ENCODE measurements at regions not wholly inside any gene's neighbourhood (a gene's known extent, or its start where the extent isn't known, plus 50 kb on each side); places are given as distances from the start of the nearest gene placed in this dataset.

GRCh38 chr4:81375745-81376144 lies 96.0 kb downstream of the RASGEF1B start:
- H3K4me3 ChIP-seq (ENCODE audit: insufficient read length, low read depth) = no peak overlapping the region
- no peaks in the 10 kb centered on the region for H3K9me3 ChIP-seq (ENCODE audit: insufficient read depth, low read length)
- TF ChIP-seq ZNF274 (IDR thresholded peaks at IDR 0.05; ENCODE audit: low read depth, low read length) (no peak), YY1 (IDR thresholded peaks at IDR 0.05; ENCODE audit: insufficient read depth, insufficient read length) (no peak)
- no peak for DNase-seq (ENCODE audit: low read depth, low spot score)
- H3K4me1 ChIP-seq (ENCODE audit: insufficient read depth, insufficient read length) = no peaks in the 10 kb centered on the region
- H3K9ac ChIP-seq (ENCODE audit: insufficient read length, low read depth) = no peak overlapping the region
- H3K36me3 ChIP-seq (ENCODE audit: insufficient read depth, insufficient read length, low read length) = no peaks in the 10 kb centered on the region
- H3K27me3 ChIP-seq (ENCODE audit: insufficient read depth, insufficient read length) = no peaks in the 10 kb centered on the region

GRCh38 chr4:81369886-81370285 lies 101.8 kb downstream of the RASGEF1B start:
- Histone ChIP-seq H3K36me3 (ENCODE audit: insufficient read depth, insufficient read length, low read length) (no peaks in the 10 kb centered on the region), H3K9me3 (ENCODE audit: insufficient read depth, low read length) (no peaks in the 10 kb centered on the region), H3K9ac (ENCODE audit: insufficient read length, low read depth) (no peak overlapping the region), H3K27me3 (ENCODE audit: insufficient read depth, insufficient read length) (no peaks in the 10 kb centered on the region), H3K4me1 (ENCODE audit: insufficient read depth, insufficient read length) (no peaks in the 10 kb centered on the region), H3K4me3 (ENCODE audit: insufficient read length, low read depth) (no peak overlapping the region)
- DNase-seq (ENCODE audit: low read depth, low spot score) = no peak
- TF ChIP-seq YY1 (IDR thresholded peaks at IDR 0.05; ENCODE audit: insufficient read depth, insufficient read length) (no peak), ZNF274 (IDR thresholded peaks at IDR 0.05; ENCODE audit: low read depth, low read length) (no peak), SUZ12 (IDR thresholded peaks at IDR 0.05; ENCODE audit: extremely low read depth, insufficient read depth, insufficient read length) (no peak)

GRCh38 chr4:81366779-81367178 lies 104.9 kb downstream of the RASGEF1B start:
- TF ChIP-seq ZNF274 (IDR thresholded peaks at IDR 0.05; ENCODE audit: low read depth, low read length) (no peak), SUZ12 (IDR thresholded peaks at IDR 0.05; ENCODE audit: extremely low read depth, insufficient read depth, insufficient read length) (no peak), YY1 (IDR thresholded peaks at IDR 0.05; ENCODE audit: insufficient read depth, insufficient read length) (no peak)
- H3K9ac ChIP-seq (ENCODE audit: insufficient read length, low read depth) = no peak overlapping the region
- H3K36me3 ChIP-seq (ENCODE audit: insufficient read depth, insufficient read length, low read length) = no peaks in the 10 kb centered on the region
- no peaks in the 10 kb centered on the region for H3K27me3 ChIP-seq (ENCODE audit: insufficient read depth, insufficient read length)
- DNase-seq (ENCODE audit: low read depth, low spot score) = no peak
- no peak overlapping the region for H3K4me3 ChIP-seq (ENCODE audit: insufficient read length, low read depth)
- H3K9me3 ChIP-seq (ENCODE audit: insufficient read depth, low read length) = no peaks in the 10 kb centered on the region
- H3K4me1 ChIP-seq (ENCODE audit: insufficient read depth, insufficient read length) = no peaks in the 10 kb centered on the region

- DNase-seq (ENCODE audit: low read depth, low spot score) = no peak
- H3K4me3 ChIP-seq (ENCODE audit: insufficient read length, low read depth) = no peak overlapping the region
- no peaks in the 10 kb centered on the region for H3K4me1 ChIP-seq (ENCODE audit: insufficient read depth, insufficient read length)
- no peaks in the 10 kb centered on the region for H3K27me3 ChIP-seq (ENCODE audit: insufficient read depth, insufficient read length)
- no peak overlapping the region for H3K9ac ChIP-seq (ENCODE audit: insufficient read length, low read depth)
- no peaks in the 10 kb centered on the region for H3K9me3 ChIP-seq (ENCODE audit: insufficient read depth, low read length)
- no peaks in the 10 kb centered on the region for H3K36me3 ChIP-seq (ENCODE audit: insufficient read depth, insufficient read length, low read length)
- no peak for TF ChIP-seq ZNF274 (IDR thresholded peaks at IDR 0.05; ENCODE audit: low read depth, low read length)
- TF ChIP-seq SUZ12 (IDR thresholded peaks at IDR 0.05; ENCODE audit: extremely low read depth, insufficient read depth, insufficient read length) = no peak
- no peak for TF ChIP-seq YY1 (IDR thresholded peaks at IDR 0.05; ENCODE audit: insufficient read depth, insufficient read length)
These were observed 111.0 kb downstream of the RASGEF1B start for GRCh38 chr4:81360737-81361136.

- no peak for TF ChIP-seq ZNF274 (IDR thresholded peaks at IDR 0.05; ENCODE audit: low read depth, low read length)
- no peak for TF ChIP-seq YY1 (IDR thresholded peaks at IDR 0.05; ENCODE audit: insufficient read depth, insufficient read length)
- no peak for TF ChIP-seq SUZ12 (IDR thresholded peaks at IDR 0.05; ENCODE audit: extremely low read depth, insufficient read depth, insufficient read length)
- Histone ChIP-seq H3K36me3 (ENCODE audit: insufficient read depth, insufficient read length, low read length) (no peaks in the 10 kb centered on the region), H3K4me3 (ENCODE audit: insufficient read length, low read depth) (no peak overlapping the region), H3K4me1 (ENCODE audit: insufficient read depth, insufficient read length) (no peaks in the 10 kb centered on the region), H3K27me3 (ENCODE audit: insufficient read depth, insufficient read length) (no peaks in the 10 kb centered on the region), H3K9ac (ENCODE audit: insufficient read length, low read depth) (no peak overlapping the region), H3K9me3 (ENCODE audit: insufficient read depth, low read length) (no peaks in the 10 kb centered on the region)
- no peak for DNase-seq (ENCODE audit: low read depth, low spot score)
These were observed 112.5 kb downstream of the RASGEF1B start for GRCh38 chr4:81359207-81359606.

GRCh38 chr4:81358154-81358553 lies 113.6 kb downstream of the RASGEF1B start:
- Histone ChIP-seq H3K4me3 (ENCODE audit: insufficient read length, low read depth) (no peak overlapping the region), H3K36me3 (ENCODE audit: insufficient read depth, insufficient read length, low read length) (no peaks in the 10 kb centered on the region), H3K27me3 (ENCODE audit: insufficient read depth, insufficient read length) (no peaks in the 10 kb centered on the region), H3K4me1 (ENCODE audit: insufficient read depth, insufficient read length) (no peaks in the 10 kb centered on the region), H3K9me3 (ENCODE audit: insufficient read depth, low read length) (no peaks in the 10 kb centered on the region), H3K9ac (ENCODE audit: insufficient read length, low read depth) (no peak overlapping the region)
- no peak for TF ChIP-seq ZNF274 (IDR thresholded peaks at IDR 0.05; ENCODE audit: low read depth, low read length)
- TF ChIP-seq YY1 (IDR thresholded peaks at IDR 0.05; ENCODE audit: insufficient read depth, insufficient read length) = no peak
- TF ChIP-seq SUZ12 (IDR thresholded peaks at IDR 0.05; ENCODE audit: extremely low read depth, insufficient read depth, insufficient read length) = no peak
- no peak for DNase-seq (ENCODE audit: low read depth, low spot score)

GRCh38 chr4:81356621-81357020 lies 115.1 kb downstream of the RASGEF1B start:
- Histone ChIP-seq H3K9me3 (ENCODE audit: insufficient read depth, low read length) (no peaks in the 10 kb centered on the region), H3K4me3 (ENCODE audit: insufficient read length, low read depth) (no peak overlapping the region), H3K9ac (ENCODE audit: insufficient read length, low read depth) (no peak overlapping the region), H3K36me3 (ENCODE audit: insufficient read depth, insufficient read length, low read length) (no peaks in the 10 kb centered on the region), H3K4me1 (ENCODE audit: insufficient read depth, insufficient read length) (no peaks in the 10 kb centered on the region), H3K27me3 (ENCODE audit: insufficient read depth, insufficient read length) (no peaks in the 10 kb centered on the region)
- no peak for TF ChIP-seq ZNF274 (IDR thresholded peaks at IDR 0.05; ENCODE audit: low read depth, low read length)
- TF ChIP-seq SUZ12 (IDR thresholded peaks at IDR 0.05; ENCODE audit: extremely low read depth, insufficient read depth, insufficient read length) = no peak
- no peak for TF ChIP-seq YY1 (IDR thresholded peaks at IDR 0.05; ENCODE audit: insufficient read depth, insufficient read length)
- no peak for DNase-seq (ENCODE audit: low read depth, low spot score)

GRCh38 chr4:81355136-81355535 lies 116.6 kb downstream of the RASGEF1B start:
- Histone ChIP-seq H3K27me3 (ENCODE audit: insufficient read depth, insufficient read length) (no peaks in the 10 kb centered on the region), H3K4me1 (ENCODE audit: insufficient read depth, insufficient read length) (no peaks in the 10 kb centered on the region), H3K36me3 (ENCODE audit: insufficient read depth, insufficient read length, low read length) (no peaks in the 10 kb centered on the region), H3K9ac (ENCODE audit: insufficient read length, low read depth) (no peak overlapping the region), H3K4me3 (ENCODE audit: insufficient read length, low read depth) (no peak overlapping the region), H3K9me3 (ENCODE audit: insufficient read depth, low read length) (no peaks in the 10 kb centered on the region)
- no peak for DNase-seq (ENCODE audit: low read depth, low spot score)
- TF ChIP-seq ZNF274 (IDR thresholded peaks at IDR 0.05; ENCODE audit: low read depth, low read length) = no peak
- no peak for TF ChIP-seq YY1 (IDR thresholded peaks at IDR 0.05; ENCODE audit: insufficient read depth, insufficient read length)
- no peak for TF ChIP-seq SUZ12 (IDR thresholded peaks at IDR 0.05; ENCODE audit: extremely low read depth, insufficient read depth, insufficient read length)

Data from NT2/D1 (cell line).